Stimulated activated memory B cell treated with anti-CD40 and anti-IgM and Interleukin-4, amounts not matched to agents 10 μg/mL and 1 μg/mL and 100 μg/mL, for 72 hours (primary cell): ENCODE measurements at regions not wholly inside any gene's neighbourhood (a gene's known extent, or its start where the extent isn't known, plus 50 kb on each side); places are given as distances from the start of the nearest gene placed in this dataset.

Experiments
- ATAC-seq: fragments of 150-1000 bp; cut with Tn5 transposase; 2 replicates; pipeline ENCODE4 v1.10.0; 2021
- H3K27ac Mint-ChIP-seq: one replicate; pipeline ENCODE4 v1.8.0; 2022; ENCODE audit warnings: mild to moderate bottlenecking, mixed read lengths
- H3K27me3 Mint-ChIP-seq: one replicate; pipeline ENCODE4 v1.8.0; 2022; ENCODE audit warnings: mixed read lengths
- H3K36me3 Mint-ChIP-seq: one replicate; pipeline ENCODE4 v1.8.0; 2022; ENCODE audit warnings: mixed read lengths
- H3K4me1 Mint-ChIP-seq: one replicate; pipeline ENCODE4 v1.8.0; 2022; ENCODE audit warnings: mixed read lengths
- H3K4me3 Mint-ChIP-seq: one replicate; pipeline ENCODE4 v1.8.0; 2022; ENCODE audit warnings: mild to moderate bottlenecking, moderate library complexity, mixed read lengths
- H3K9me3 Mint-ChIP-seq: one replicate; pipeline ENCODE4 v1.8.0; 2022; ENCODE audit warnings: mixed read lengths

- Mint-ChIP-seq H3K36me3 (no peaks in the 10 kb centered on the region), H3K4me1 (no peaks in the 10 kb centered on the region), H3K27ac (no peak overlapping the region), H3K9me3 (no peaks in the 10 kb centered on the region), H3K4me3 (no peak overlapping the region), H3K27me3 (no peaks in the 10 kb centered on the region)
- ATAC-seq, result no peak
Measured at GRCh38 chr16:35639233-35640205, 2180.1 kb downstream of the TP53TG3F start.

- no peaks in the 10 kb centered on the region for H3K36me3 Mint-ChIP-seq
- no peak for ATAC-seq
- no peaks in the 10 kb centered on the region for H3K4me1 Mint-ChIP-seq
- no peak overlapping the region for H3K4me3 Mint-ChIP-seq
- no peak overlapping the region for H3K27ac Mint-ChIP-seq
- peaks cover 9% of the 10 kb centered on the region for H3K9me3 Mint-ChIP-seq
- H3K27me3 Mint-ChIP-seq, result no peaks in the 10 kb centered on the region
Measured at GRCh38 chr16:35642322-35642835, 2183.0 kb downstream of the TP53TG3F start.

- Mint-ChIP-seq H3K27ac (no peak overlapping the region), H3K36me3 (no peaks in the 10 kb centered on the region), H3K4me1 (no peaks in the 10 kb centered on the region), H3K27me3 (no peaks in the 10 kb centered on the region), H3K9me3 (no peaks in the 10 kb centered on the region), H3K4me3 (no peak overlapping the region)
- no peak for ATAC-seq
Measured at GRCh38 chr16:35651841-35652240, 2192.4 kb downstream of the TP53TG3F start.

- H3K4me3 Mint-ChIP-seq, result no peak overlapping the region
- no peak for ATAC-seq
- H3K27me3 Mint-ChIP-seq, result no peaks in the 10 kb centered on the region
- no peaks in the 10 kb centered on the region for H3K36me3 Mint-ChIP-seq
- no peaks in the 10 kb centered on the region for H3K4me1 Mint-ChIP-seq
- no peak overlapping the region for H3K27ac Mint-ChIP-seq
- H3K9me3 Mint-ChIP-seq, result peaks cover 16% of the 10 kb centered on the region
Measured at GRCh38 chr16:35664091-35664693, 2204.8 kb downstream of the TP53TG3F start.

- Mint-ChIP-seq H3K4me1 (no peaks in the 10 kb centered on the region), H3K27ac (no peak overlapping the region), H3K9me3 (no peaks in the 10 kb centered on the region), H3K27me3 (no peaks in the 10 kb centered on the region), H3K4me3 (no peak overlapping the region), H3K36me3 (no peaks in the 10 kb centered on the region)
- no peak for ATAC-seq
Measured at GRCh38 chr16:35685085-35685484, 2225.7 kb downstream of the TP53TG3F start.

GRCh38 chr16:35686595-35686994 lies 2227.2 kb downstream of the TP53TG3F start:
- Mint-ChIP-seq H3K4me1 (no peaks in the 10 kb centered on the region), H3K27ac (no peak overlapping the region), H3K4me3 (no peak overlapping the region), H3K9me3 (peaks cover 2% of the 10 kb centered on the region), H3K27me3 (no peaks in the 10 kb centered on the region), H3K36me3 (no peaks in the 10 kb centered on the region)
- no peak for ATAC-seq

- H3K27me3 Mint-ChIP-seq, result no peaks in the 10 kb centered on the region
- ATAC-seq, result no peak
- peaks cover 2% of the 10 kb centered on the region for H3K9me3 Mint-ChIP-seq
- H3K27ac Mint-ChIP-seq, result no peak overlapping the region
- no peaks in the 10 kb centered on the region for H3K36me3 Mint-ChIP-seq
- H3K4me3 Mint-ChIP-seq, result no peak overlapping the region
- H3K4me1 Mint-ChIP-seq, result no peaks in the 10 kb centered on the region
Measured at GRCh38 chr16:35687071-35687470, 2227.7 kb downstream of the TP53TG3F start.

- Mint-ChIP-seq H3K4me3 (no peak overlapping the region), H3K27me3 (no peaks in the 10 kb centered on the region), H3K4me1 (no peaks in the 10 kb centered on the region), H3K9me3 (peaks cover 5% of the 10 kb centered on the region), H3K36me3 (no peaks in the 10 kb centered on the region), H3K27ac (no peak overlapping the region)
- no peak for ATAC-seq
Measured at GRCh38 chr16:35687781-35688180, 2228.4 kb downstream of the TP53TG3F start.

- no peak for ATAC-seq
- Mint-ChIP-seq H3K36me3 (no peaks in the 10 kb centered on the region), H3K27me3 (no peaks in the 10 kb centered on the region), H3K4me1 (no peaks in the 10 kb centered on the region), H3K4me3 (no peak overlapping the region), H3K9me3 (peaks cover 5% of the 10 kb centered on the region), H3K27ac (no peak overlapping the region)
Measured at GRCh38 chr16:35689764-35690163, 2230.4 kb downstream of the TP53TG3F start.

GRCh38 chr16:35690413-35690812 lies 2231.0 kb downstream of the TP53TG3F start:
- Mint-ChIP-seq H3K36me3 (no peaks in the 10 kb centered on the region), H3K9me3 (peaks cover 7% of the 10 kb centered on the region), H3K27ac (no peak overlapping the region), H3K27me3 (no peaks in the 10 kb centered on the region), H3K4me1 (no peaks in the 10 kb centered on the region), H3K4me3 (no peak overlapping the region)
- ATAC-seq, result no peak

- Mint-ChIP-seq H3K9me3 (peaks cover 9% of the 10 kb centered on the region), H3K4me1 (no peaks in the 10 kb centered on the region), H3K4me3 (no peak overlapping the region), H3K27ac (no peak overlapping the region), H3K27me3 (no peaks in the 10 kb centered on the region), H3K36me3 (no peaks in the 10 kb centered on the region)
- no peak for ATAC-seq
Measured at GRCh38 chr16:35691057-35691456, 2231.6 kb downstream of the TP53TG3F start.

- H3K27ac Mint-ChIP-seq, result no peak overlapping the region
- H3K27me3 Mint-ChIP-seq, result no peaks in the 10 kb centered on the region
- peaks cover 9% of the 10 kb centered on the region for H3K9me3 Mint-ChIP-seq
- no peaks in the 10 kb centered on the region for H3K4me1 Mint-ChIP-seq
- no peaks in the 10 kb centered on the region for H3K36me3 Mint-ChIP-seq
- no peak overlapping the region for H3K4me3 Mint-ChIP-seq
- no peak for ATAC-seq
Measured at GRCh38 chr16:35692824-35693223, 2233.4 kb downstream of the TP53TG3F start.

- Mint-ChIP-seq H3K27me3 (no peaks in the 10 kb centered on the region), H3K9me3 (peaks cover 3% of the 10 kb centered on the region), H3K4me3 (no peak overlapping the region), H3K36me3 (no peaks in the 10 kb centered on the region), H3K27ac (no peak overlapping the region), H3K4me1 (no peaks in the 10 kb centered on the region)
- ATAC-seq, result no peak
Measured at GRCh38 chr16:35706901-35707300, 2247.5 kb downstream of the TP53TG3F start.

GRCh38 chr16:35711435-35711834 lies 2252.0 kb downstream of the TP53TG3F start:
- H3K27ac Mint-ChIP-seq, result no peak overlapping the region
- no peaks in the 10 kb centered on the region for H3K36me3 Mint-ChIP-seq
- no peak for ATAC-seq
- H3K4me1 Mint-ChIP-seq, result no peaks in the 10 kb centered on the region
- no peak overlapping the region for H3K4me3 Mint-ChIP-seq
- H3K27me3 Mint-ChIP-seq, result no peaks in the 10 kb centered on the region
- H3K9me3 Mint-ChIP-seq, result peaks cover 5% of the 10 kb centered on the region

GRCh38 chr16:35711958-35712357 lies 2252.5 kb downstream of the TP53TG3F start:
- ATAC-seq, result no peak
- Mint-ChIP-seq H3K36me3 (no peaks in the 10 kb centered on the region), H3K4me1 (no peaks in the 10 kb centered on the region), H3K27me3 (no peaks in the 10 kb centered on the region), H3K27ac (no peak overlapping the region), H3K4me3 (no peak overlapping the region), H3K9me3 (peaks cover 9% of the 10 kb centered on the region)
